Lower lobe of right lung (tissue), 2 donors: ENCODE measurements at regions not wholly inside any gene's neighbourhood (a gene's known extent, or its start where the extent isn't known, plus 50 kb on each side); places are given as distances from the start of the nearest gene placed in this dataset.

Experiments used
- ATAC-seq, 2 donors: fragments of 200-7000 bp; cut with Tn5 transposase; one replicate each; pipeline ENCODE4 v1.9.1; 2020 to 2022; ENCODE audit warnings: mild to moderate bottlenecking in 2 of 2, moderate library complexity in 2 of 2
- DNase-seq: peaks from one replicate; pipeline ENCODE4 v3.0.0-alpha.2; 2020
- H3K27ac ChIP-seq: fragments of 200-600 bp; one replicate; pipeline ENCODE4 v1.8.0; 2022
- H3K27me3 ChIP-seq: fragments of 200-600 bp; one replicate; pipeline ENCODE4 v1.8.0; 2022; ENCODE audit warnings: low read depth
- H3K36me3 ChIP-seq: fragments of 200-600 bp; one replicate; pipeline ENCODE4 v1.8.0; 2022; ENCODE audit warnings: mild to moderate bottlenecking
- H3K4me1 ChIP-seq: fragments of 200-600 bp; one replicate; pipeline ENCODE4 v1.8.0; 2022
- H3K4me3 ChIP-seq: fragments of 200-600 bp; one replicate; pipeline ENCODE4 v1.8.0; 2022; ENCODE audit warnings: mild to moderate bottlenecking
- H3K9me3 ChIP-seq: fragments of 200-600 bp; one replicate; pipeline ENCODE4 v1.8.0; 2022
- CTCF ChIP-seq: fragments of 200-600 bp; IDR thresholded peaks from one replicate; pipeline ENCODE4 v1.8.0; 2022; ENCODE audit warnings: antibody characterized with exemption, mild to moderate bottlenecking
- intact Hi-C: fragments of 100-400 bp; cut with DNase I; formaldehyde crosslinking; loops from one replicate; pipeline ENCODE4 v1.11.0; 2022
- donor health status: DM: no; HTN: yes; CAD: no; lungs with severe emphysema.

- ATAC-seq (no peak), DNase-seq (no peak)
- no peaks in the 10 kb centered on the region for H3K36me3 ChIP-seq
- no peaks in the 10 kb centered on the region for H3K4me1 ChIP-seq
- H3K4me3 ChIP-seq: no peak overlapping the region
- H3K9me3 ChIP-seq: no peaks in the 10 kb centered on the region
- no peak overlapping the region for H3K27ac ChIP-seq
- no peak for TF ChIP-seq CTCF
- intact Hi-C loops: no loop called here
- H3K27me3 ChIP-seq: no peaks in the 10 kb centered on the region
Observed at GRCh38 chr20:56187534-56188165, 60.9 kb upstream of the MC3R start.

- ATAC-seq: no peak
- no peaks in the 10 kb centered on the region for H3K9me3 ChIP-seq
- H3K27me3 ChIP-seq: no peaks in the 10 kb centered on the region
- intact Hi-C loops: no loop called here
- no peak for DNase-seq
- no peak overlapping the region for H3K27ac ChIP-seq
- H3K36me3 ChIP-seq: no peaks in the 10 kb centered on the region
- no peaks in the 10 kb centered on the region for H3K4me1 ChIP-seq
- H3K4me3 ChIP-seq: no peak overlapping the region
- TF ChIP-seq CTCF: no peak
Observed at GRCh38 chr20:56194042-56194441, 54.5 kb upstream of the MC3R start.

GRCh38 chr20:56195946-56196345 is 52.6 kb upstream of the MC3R start:
- no peaks in the 10 kb centered on the region for H3K36me3 ChIP-seq
- no peak for ATAC-seq

More at GRCh38 chr20:56195946-56196345, 52.6 kb upstream of the MC3R start:
- Histone ChIP-seq H3K27me3 (no peaks in the 10 kb centered on the region), H3K4me1 (no peaks in the 10 kb centered on the region), H3K27ac (no peak overlapping the region), H3K4me3 (no peak overlapping the region), H3K9me3 (peaks cover 15% of the 10 kb centered on the region)
- no peak for TF ChIP-seq CTCF
- DNase-seq: no peak
- intact Hi-C loops: no loop called here
